ENCODE measurements at regions not wholly inside any gene's neighbourhood (a gene's known extent, or its start where the extent isn't known, plus 50 kb on each side); places are given as distances from the start of the nearest gene placed in this dataset.

DNA sequence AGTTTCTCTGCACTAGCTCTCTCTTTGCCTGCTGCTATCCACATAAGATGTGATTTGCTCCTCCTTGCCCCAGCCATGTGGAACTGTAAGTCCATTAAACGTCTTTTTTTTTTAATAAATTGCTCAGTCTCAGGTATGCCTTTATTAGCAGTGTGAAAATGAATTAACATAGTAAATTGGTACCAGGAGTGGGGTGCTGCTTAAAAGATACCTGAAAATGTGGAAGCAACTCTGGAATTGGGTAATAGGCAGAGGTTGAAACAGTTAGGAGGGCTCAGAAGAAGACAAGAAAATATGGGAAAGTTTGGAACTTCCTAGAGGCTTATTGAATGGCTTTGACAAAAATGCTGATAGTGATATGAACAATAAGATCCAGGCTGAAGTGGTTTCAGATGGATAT is 159.8 kb downstream of the FSCB start:
- H3K27ac ChIP-seq = no peak overlapping the region
- no peak for DNase-seq (ENCODE audit: low spot score)
- no peaks in the 10 kb centered on the region for H3K4me1 ChIP-seq (ENCODE audit: control insufficient read depth in 1 of 2, low read depth in 2 of 2)
- no peaks in the 10 kb centered on the region for H3K27me3 ChIP-seq (replicated peaks; ENCODE audit: insufficient read depth)
- H3K4me3 ChIP-seq = no peak overlapping the region
- H3K36me3 ChIP-seq = no peaks in the 10 kb centered on the region
- TF ChIP-seq, protein P1, sequence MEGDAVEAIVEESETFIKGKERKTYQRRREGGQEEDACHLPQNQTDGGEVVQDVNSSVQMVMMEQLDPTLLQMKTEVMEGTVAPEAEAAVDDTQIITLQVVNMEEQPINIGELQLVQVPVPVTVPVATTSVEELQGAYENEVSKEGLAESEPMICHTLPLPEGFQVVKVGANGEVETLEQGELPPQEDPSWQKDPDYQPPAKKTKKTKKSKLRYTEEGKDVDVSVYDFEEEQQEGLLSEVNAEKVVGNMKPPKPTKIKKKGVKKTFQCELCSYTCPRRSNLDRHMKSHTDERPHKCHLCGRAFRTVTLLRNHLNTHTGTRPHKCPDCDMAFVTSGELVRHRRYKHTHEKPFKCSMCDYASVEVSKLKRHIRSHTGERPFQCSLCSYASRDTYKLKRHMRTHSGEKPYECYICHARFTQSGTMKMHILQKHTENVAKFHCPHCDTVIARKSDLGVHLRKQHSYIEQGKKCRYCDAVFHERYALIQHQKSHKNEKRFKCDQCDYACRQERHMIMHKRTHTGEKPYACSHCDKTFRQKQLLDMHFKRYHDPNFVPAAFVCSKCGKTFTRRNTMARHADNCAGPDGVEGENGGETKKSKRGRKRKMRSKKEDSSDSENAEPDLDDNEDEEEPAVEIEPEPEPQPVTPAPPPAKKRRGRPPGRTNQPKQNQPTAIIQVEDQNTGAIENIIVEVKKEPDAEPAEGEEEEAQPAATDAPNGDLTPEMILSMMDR (IDR thresholded peaks at IDR 0.05) = no peak
- ATAC-seq (ENCODE audit: insufficient number of reproducible peaks, low FRiP score, low read depth) = no peak
- H3K9me3 ChIP-seq = peaks cover 11% of the 10 kb centered on the region

DNA sequence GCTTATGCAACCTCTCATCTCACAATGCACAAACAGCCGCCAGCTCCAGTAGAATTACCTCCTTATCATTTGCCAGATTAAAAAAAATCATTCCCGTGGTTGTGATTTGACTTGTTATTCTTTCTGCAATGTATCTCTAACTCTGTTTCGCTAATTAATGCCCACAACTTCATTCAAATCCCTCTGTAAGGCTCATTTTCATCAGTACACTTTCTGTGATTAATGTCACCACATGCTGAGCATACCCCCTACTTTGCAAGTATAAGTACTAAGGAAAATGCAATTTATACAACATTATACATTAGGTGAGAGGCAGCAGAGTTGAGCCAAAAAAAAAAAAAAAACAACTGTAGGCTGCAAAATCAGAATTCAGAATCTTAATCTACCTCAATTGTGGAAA is 166.0 kb downstream of the FSCB start:
- no peaks in the 10 kb centered on the region for H3K36me3 ChIP-seq
- no peaks in the 10 kb centered on the region for H3K4me1 ChIP-seq (ENCODE audit: control insufficient read depth in 1 of 2, low read depth in 2 of 2)
- H3K27me3 ChIP-seq (replicated peaks; ENCODE audit: insufficient read depth) = no peaks in the 10 kb centered on the region
- H3K9me3 ChIP-seq = no peaks in the 10 kb centered on the region
- TF ChIP-seq, protein P1 (IDR thresholded peaks at IDR 0.05) = no peak
- no peak for DNase-seq (ENCODE audit: low spot score)
- ATAC-seq (ENCODE audit: insufficient number of reproducible peaks, low FRiP score, low read depth) = no peak
- H3K27ac ChIP-seq = no peak overlapping the region
- H3K4me3 ChIP-seq = no peak overlapping the region

DNA sequence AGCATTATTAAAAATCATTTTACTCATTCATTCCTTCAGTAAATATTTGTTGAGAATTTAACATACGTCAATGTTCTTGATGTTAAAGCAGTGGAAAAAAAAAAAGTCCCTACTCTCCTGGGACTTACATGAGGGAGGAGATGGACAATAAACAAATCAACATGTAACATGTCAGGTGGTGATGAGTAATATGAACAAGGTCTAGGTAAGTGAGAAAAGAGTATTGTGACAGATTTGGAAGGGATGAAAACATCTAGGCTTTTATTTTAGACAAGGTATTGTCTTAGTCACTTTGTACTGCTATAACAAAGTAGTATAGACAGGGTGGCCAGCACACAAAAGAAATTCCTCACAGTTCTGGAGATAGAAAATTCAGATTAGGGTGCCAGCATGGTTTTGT is 167.2 kb downstream of the FSCB start:
- Histone ChIP-seq H3K9me3 (no peaks in the 10 kb centered on the region), H3K4me1 (ENCODE audit: control insufficient read depth in 1 of 2, low read depth in 2 of 2) (no peaks in the 10 kb centered on the region), H3K27ac (no peak overlapping the region), H3K27me3 (replicated peaks; ENCODE audit: insufficient read depth) (no peaks in the 10 kb centered on the region), H3K4me3 (no peak overlapping the region), H3K36me3 (no peaks in the 10 kb centered on the region)
- ATAC-seq (ENCODE audit: insufficient number of reproducible peaks, low FRiP score, low read depth) = no peak
- DNase-seq (ENCODE audit: low spot score) = no peak
- TF ChIP-seq, protein P1 (IDR thresholded peaks at IDR 0.05) = no peak

DNA sequence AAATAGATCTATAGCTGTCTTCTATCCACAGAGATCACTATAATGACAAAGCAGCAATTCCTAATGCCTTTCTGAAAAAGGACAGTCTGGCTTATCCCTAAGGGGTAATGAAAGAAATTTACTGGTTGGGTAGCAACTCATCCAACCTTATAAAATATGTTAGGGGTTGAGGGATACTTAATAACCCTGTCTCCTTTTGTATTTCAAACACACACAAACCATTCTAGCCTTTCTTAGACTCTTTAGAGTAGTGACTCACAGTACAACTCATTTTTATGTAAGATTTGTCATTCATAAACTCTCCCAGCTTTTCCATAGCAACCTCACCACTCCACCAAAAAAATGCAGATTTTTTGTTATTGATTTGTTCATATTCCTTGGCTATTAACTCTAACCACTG is 167.9 kb downstream of the FSCB start:
- Histone ChIP-seq H3K27me3 (replicated peaks; ENCODE audit: insufficient read depth) (no peaks in the 10 kb centered on the region), H3K36me3 (no peaks in the 10 kb centered on the region), H3K4me3 (no peak overlapping the region), H3K4me1 (ENCODE audit: control insufficient read depth in 1 of 2, low read depth in 2 of 2) (no peaks in the 10 kb centered on the region), H3K27ac (no peak overlapping the region), H3K9me3 (no peaks in the 10 kb centered on the region)
- ATAC-seq (ENCODE audit: insufficient number of reproducible peaks, low FRiP score, low read depth) (no peak), DNase-seq (ENCODE audit: low spot score) (no peak)
- TF ChIP-seq, protein P1 (IDR thresholded peaks at IDR 0.05) = no peak

DNA sequence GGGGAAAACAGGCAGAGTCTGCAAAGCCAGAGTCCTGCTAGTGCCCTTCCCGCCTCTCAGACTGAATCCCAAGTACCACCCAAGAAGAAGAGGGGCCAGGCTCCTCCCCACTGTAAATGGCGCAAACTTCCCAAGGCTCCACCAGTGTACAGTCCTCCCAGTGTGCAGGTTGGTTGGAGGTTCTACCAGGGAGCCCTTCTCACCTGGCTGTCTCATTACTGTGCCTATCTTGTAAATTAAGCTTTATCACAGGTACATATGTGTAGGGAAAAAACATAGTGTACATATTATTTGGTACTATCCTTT is 189.7 kb downstream of the FSCB start:
- Histone ChIP-seq H3K4me1 (ENCODE audit: control insufficient read depth in 1 of 2, low read depth in 2 of 2) (no peaks in the 10 kb centered on the region), H3K36me3 (no peaks in the 10 kb centered on the region), H3K27ac (no peak overlapping the region), H3K27me3 (replicated peaks; ENCODE audit: insufficient read depth) (no peaks in the 10 kb centered on the region), H3K9me3 (no peaks in the 10 kb centered on the region), H3K4me3 (no peak overlapping the region)
- DNase-seq (ENCODE audit: low spot score) = no peak
- ATAC-seq (ENCODE audit: insufficient number of reproducible peaks, low FRiP score, low read depth) = no peak
- TF ChIP-seq, protein P1 (IDR thresholded peaks at IDR 0.05) = no peak

Measured in thoracic aorta (tissue), 2 donors.